IMR-90 (cell line): ENCODE measurements at regions not wholly inside any gene's neighbourhood (a gene's known extent, or its start where the extent isn't known, plus 50 kb on each side); places are given as distances from the start of the nearest gene placed in this dataset.

ENCODE experiments used
- ATAC-seq: fragments of 200-7000 bp; cut with Tn5 transposase; 2 replicates; pipeline ENCODE4 v1.9.1; 2020; ENCODE audit warnings: low read depth, mild to moderate bottlenecking, moderate library complexity
- BruUV-seq: library from RNA; stranded (reverse); fragments of 400-500 nt; replicated peaks from 2 replicates; lab custom pipeline; 2021; lab: Mats Ljungman, UMichigan
- CTCF ChIA-PET: fragments of 300-600 bp; formaldehyde crosslinking; extraction: SDS; loops from one replicate; lab custom pipeline; 2021; ENCODE audit warnings: antibody characterized with exemption; lab: Yijun Ruan, JAX
- POLR2A ChIA-PET: fragments of 300-600 bp; sonication (Branson Sonifier 250); formaldehyde crosslinking; loops from one replicate; lab custom pipeline; 2022; ENCODE audit warnings: antibody characterized with exemption; ENCODE audit not compliant: unreplicated experiment; lab: Charles Lee
- DNase-seq: peaks from one replicate; pipeline ENCODE4 v3.0.0; 2013
- H2AFZ ChIP-seq: replicated peaks from 2 replicates; pipeline ENCODE3; 2013; ENCODE audit warnings: low read length, mild to moderate bottlenecking; ENCODE audit not compliant: poor library complexity
- H2AK5ac ChIP-seq: 2 replicates; pipeline ENCODE4 v1.6.1; 2013; ENCODE audit warnings: low read depth, low read length, inconsistent platforms
- H2AK9ac ChIP-seq: replicated peaks from 2 replicates; pipeline ENCODE3; 2013; ENCODE audit warnings: mild to moderate bottlenecking, low read depth, low read length, moderate library complexity; ENCODE audit not compliant: poor library complexity
- H2BK120ac ChIP-seq: 2 replicates; pipeline ENCODE4 v1.6.1; 2013; ENCODE audit warnings: low read depth, low read length, inconsistent platforms
- H2BK15ac ChIP-seq: 3 replicates; pipeline ENCODE4 v1.6.1; 2013; ENCODE audit warnings: low read depth, low read length, inconsistent platforms
- H2BK20ac ChIP-seq: 2 replicates; pipeline ENCODE4 v1.6.1; 2013; ENCODE audit warnings: low read depth, mild to moderate bottlenecking, inconsistent platforms, low read length, moderate library complexity
- H2BK5ac ChIP-seq: 2 replicates; pipeline ENCODE4 v1.6.1; 2013; ENCODE audit warnings: mild to moderate bottlenecking, low read depth, low read length, inconsistent platforms; ENCODE audit not compliant: poor library complexity, severe bottlenecking
- H3K14ac ChIP-seq: replicated peaks from 2 replicates; pipeline ENCODE4 v1.6.1; 2013; ENCODE audit warnings: low read depth, low read length, inconsistent platforms
- H3K18ac ChIP-seq: 2 replicates; pipeline ENCODE4 v1.6.1; 2013; ENCODE audit warnings: low read depth, low read length, control low read depth
- H3K23ac ChIP-seq: 2 replicates; pipeline ENCODE4 v1.6.1; 2013; ENCODE audit warnings: low read depth, low read length, inconsistent platforms
- H3K27ac ChIP-seq: 2 replicates; pipeline ENCODE4 v1.5.1; 2013; ENCODE audit warnings: mild to moderate bottlenecking, control low read depth, low read length; ENCODE audit not compliant: insufficient read depth
- H3K27me3 ChIP-seq: 2 replicates; pipeline ENCODE4 v1.6.1; 2013; ENCODE audit warnings: low read length; ENCODE audit not compliant: control insufficient read depth, insufficient read depth
- H3K36me3 ChIP-seq: 2 replicates; pipeline ENCODE4 v1.6.1; 2013; ENCODE audit warnings: low read length, mixed read lengths; ENCODE audit not compliant: control insufficient read depth, insufficient read depth
- H3K4ac ChIP-seq: 2 replicates; pipeline ENCODE4 v1.6.1; 2013; ENCODE audit warnings: low read depth, low read length, inconsistent platforms
- H3K4me1 ChIP-seq: 2 replicates; pipeline ENCODE4 v1.6.1; 2013; ENCODE audit warnings: low read length, mixed read lengths; ENCODE audit not compliant: control insufficient read depth, insufficient read depth
- H3K4me2 ChIP-seq: 2 replicates; pipeline ENCODE4 v1.6.1; 2013; ENCODE audit warnings: low read depth, mild to moderate bottlenecking, control low read depth, low read length, moderate library complexity
- H3K4me3 ChIP-seq: 2 replicates; pipeline ENCODE4 v1.5.1; 2013; ENCODE audit warnings: low read depth, mild to moderate bottlenecking, control low read depth, low read length, moderate library complexity; ENCODE audit not compliant: insufficient read depth
- H3K56ac ChIP-seq: 2 replicates; pipeline ENCODE4 v1.6.1; 2013; ENCODE audit warnings: low read length, inconsistent platforms; ENCODE audit not compliant: insufficient read depth; ENCODE audit errors: extremely low read depth
- H3K79me1 ChIP-seq, 2 experiments: 2 replicates each; pipeline ENCODE4 v1.6.1; 2013; ENCODE audit warnings: low read length in 2 of 2, inconsistent platforms in 1 of 2, low read depth in 1 of 2
- H3K9ac ChIP-seq: 2 replicates; pipeline ENCODE4 v1.6.1; 2013; ENCODE audit warnings: low read depth, low read length, control low read depth
- H3K9me1 ChIP-seq: 2 replicates; pipeline ENCODE4 v1.6.1; 2013; ENCODE audit warnings: low read length, inconsistent platforms; ENCODE audit not compliant: insufficient read depth
- H3K9me3 ChIP-seq: 2 replicates; pipeline ENCODE4 v1.6.1; 2013; ENCODE audit warnings: low read length; ENCODE audit not compliant: control insufficient read depth, insufficient read depth
- H4K20me1 ChIP-seq: 2 replicates; pipeline ENCODE4 v1.6.1; 2013; ENCODE audit warnings: low read length, inconsistent platforms; ENCODE audit not compliant: insufficient read depth
- H4K5ac ChIP-seq: 2 replicates; pipeline ENCODE4 v1.6.1; 2013; ENCODE audit warnings: mild to moderate bottlenecking, low read depth, low read length, control low read depth
- H4K8ac ChIP-seq, 2 experiments: 2 replicates each; pipeline ENCODE4 v1.6.1; 2013; ENCODE audit warnings: low read depth in 2 of 2, low read length in 2 of 2, control low read depth in 1 of 2, inconsistent platforms in 1 of 2
- H4K91ac ChIP-seq: 2 replicates; pipeline ENCODE4 v1.6.1; 2013; ENCODE audit warnings: low read depth, low read length, inconsistent platforms; ENCODE audit not compliant: insufficient read depth
- BHLHE40 ChIP-seq: fragments of 150-350 bp; IDR thresholded peaks from 2 replicates; pipeline ENCODE4 v1.6.1; 2016; ENCODE audit warnings: mild to moderate bottlenecking, low read depth, low read length
- CHD1 ChIP-seq: IDR thresholded peaks from 2 replicates; pipeline ENCODE4 v1.6.1; 2012; ENCODE audit warnings: low read depth, low read length, improper control_type of control experiment
- MAFK ChIP-seq: IDR thresholded peaks from 2 replicates; pipeline ENCODE4 v1.6.1; 2012; ENCODE audit warnings: low read depth, low read length, improper control_type of control experiment
- MAZ ChIP-seq: IDR thresholded peaks from 2 replicates; pipeline ENCODE4 v1.6.1; 2012; ENCODE audit warnings: low read depth, mild to moderate bottlenecking, low read length, improper control_type of control experiment, moderate library complexity, borderline replicate concordance
- RAD21 ChIP-seq: IDR thresholded peaks from 2 replicates; pipeline ENCODE4 v1.6.1; 2012; ENCODE audit warnings: low read length, improper control_type of control experiment
- WGBS, 2 experiments: methylation state at CpG; one replicate each; pipeline versions ENCODE4 v1.1.5 to v1.1.7; 2013; ENCODE audit warnings: missing lambda C conversion rate in 2 of 2; ENCODE audit not compliant: insufficient read length in 1 of 2; ENCODE audit errors: extremely low coverage in 2 of 2; 5-methylcytosine and 5-hydroxymethylcytosine counted together
- dilution Hi-C: fragments of 300-500 bp; cut with HindIII; formaldehyde crosslinking; loops from one replicate; pipeline ENCODE4 v1.14.3; 2018; ENCODE audit warnings: low sequenced_read_pairs; ENCODE audit not compliant: unreplicated experiment
- in situ Hi-C: fragments of 300-500 bp; cut with MboI; formaldehyde crosslinking; loops from 3 replicates; pipeline ENCODE4 v1.14.3; 2019; ENCODE audit warnings: low sequenced_read_pairs, inconsistent platforms, mixed read lengths
- intact Hi-C: fragments of 100-400 bp; cut with micrococcal nuclease; formaldehyde crosslinking; loops from 2 replicates; pipeline ENCODE4 v1.10.0; 2022

- TF ChIP-seq BHLHE40, result no peak
- no peak for TF ChIP-seq MAFK
- no peak for TF ChIP-seq RAD21
- no peak for TF ChIP-seq MAZ
- no peak for TF ChIP-seq CHD1
Measured at GRCh38 chr2:16741498-16741897, 75.9 kb upstream of the CYRIA start.

More at GRCh38 chr2:16741498-16741897, 75.9 kb upstream of the CYRIA start:
- dilution Hi-C loops (no loop called here), intact Hi-C loops (no loop called here), in situ Hi-C loops (no loop called here)
- no peaks in the 10 kb centered on the region for H4K20me1 ChIP-seq
- no peak overlapping the region for H4K5ac ChIP-seq
- no peaks in the 10 kb centered on the region for H3K36me3 ChIP-seq
- no peak overlapping the region for H3K23ac ChIP-seq
- H3K27ac ChIP-seq, result no peak overlapping the region
- no peak overlapping the region for H3K4me3 ChIP-seq
- H3K14ac ChIP-seq, result no peak overlapping the region
- no peak overlapping the region for H2BK20ac ChIP-seq
- no peak overlapping the region for H4K91ac ChIP-seq
- H3K9ac ChIP-seq, result no peak overlapping the region
- no peak overlapping the region for H2AK9ac ChIP-seq
- ChIA-PET CTCF (no interaction called here), POLR2A (no interaction called here)
- no peaks in the 10 kb centered on the region for H3K79me1 ChIP-seq
- H2BK15ac ChIP-seq, result no peak overlapping the region
- no peak overlapping the region for H3K4ac ChIP-seq
- H3K27me3 ChIP-seq, result no peaks in the 10 kb centered on the region
- no peak overlapping the region for H2AK5ac ChIP-seq
- H3K56ac ChIP-seq, result no peak overlapping the region
- no peak for DNase-seq
- H2AFZ ChIP-seq, result no peak overlapping the region
- no peak overlapping the region for H2BK5ac ChIP-seq
- no peak overlapping the region for H3K18ac ChIP-seq
- H3K4me1 ChIP-seq, result no peaks in the 10 kb centered on the region
- no peak overlapping the region for H2BK120ac ChIP-seq
- no CpG with 5 or more reads among the region's 3 CpGs for WGBS, 2 experiments
- no TSS peak for BruUV-seq
- H3K4me2 ChIP-seq, result no peak overlapping the region
- H4K8ac ChIP-seq, result no peak overlapping the region
- H3K9me1 ChIP-seq, result no peaks in the 10 kb centered on the region
- no peaks in the 10 kb centered on the region for H3K9me3 ChIP-seq
- ATAC-seq, result no peak
